ENCODE measurements at regions not wholly inside any gene's neighbourhood (a gene's known extent, or its start where the extent isn't known, plus 50 kb on each side); places are given as distances from the start of the nearest gene placed in this dataset.

GRCh38 chr4:79653871-79654270, 245.8 kb upstream of the GK2 start:
- H3K4me3 ChIP-seq (ENCODE audit: low read length): no peak overlapping the region
- Mint-ChIP-seq H3K36me3 (no peaks in the 10 kb centered on the region), H3K9me3 (peaks cover 0 to 11% (median 2%) of the 10 kb centered on the region in 5 donors), H3K27me3 (no peaks in the 10 kb centered on the region), H3K27ac (no peak overlapping the region), H3K4me3 (no peak overlapping the region), H3K4me1 (no peaks in the 10 kb centered on the region)
- H3K27me3 ChIP-seq (ENCODE audit: insufficient read depth, low read length, poor library complexity, severe bottlenecking): no peaks in the 10 kb centered on the region
- DNase-seq: no peak
- H3K27ac ChIP-seq (ENCODE audit: low read depth, low read length): no peak overlapping the region
- H3K4me1 ChIP-seq (ENCODE audit: insufficient read depth, low read length): no peaks in the 10 kb centered on the region
- ChIA-PET CTCF (no interaction called here), POLR2A (no interaction called here)
- H3K36me3 ChIP-seq (ENCODE audit: insufficient read depth, low read length): no peaks in the 10 kb centered on the region
- H3K9me3 ChIP-seq (ENCODE audit: low read length): no peaks in the 10 kb centered on the region

- no peak overlapping the region for H3K27ac ChIP-seq (ENCODE audit: low read depth, low read length)
- Mint-ChIP-seq H3K4me3 (no peak overlapping the region), H3K27me3 (no peaks in the 10 kb centered on the region), H3K4me1 (no peaks in the 10 kb centered on the region), H3K36me3 (no peaks in the 10 kb centered on the region), H3K27ac (no peak overlapping the region), H3K9me3 (peaks cover 0 to 5% (median 0%) of the 10 kb centered on the region in 5 donors)
- no peaks in the 10 kb centered on the region for H3K27me3 ChIP-seq (ENCODE audit: insufficient read depth, low read length, poor library complexity, severe bottlenecking)
- POLR2A ChIA-PET: no interaction called here
- CTCF ChIA-PET: no interaction called here
- no peaks in the 10 kb centered on the region for H3K4me1 ChIP-seq (ENCODE audit: insufficient read depth, low read length)
- no peaks in the 10 kb centered on the region for H3K9me3 ChIP-seq (ENCODE audit: low read length)
- DNase-seq: no peak
- H3K4me3 ChIP-seq (ENCODE audit: low read length): no peak overlapping the region
- H3K36me3 ChIP-seq (ENCODE audit: insufficient read depth, low read length): no peaks in the 10 kb centered on the region
Measured at GRCh38 chr4:79652738-79653137, 244.7 kb upstream of the GK2 start.

GRCh38 chr4:79652232-79652631, 244.2 kb upstream of the GK2 start:
- no peaks in the 10 kb centered on the region for H3K9me3 ChIP-seq (ENCODE audit: low read length)
- no peaks in the 10 kb centered on the region for H3K36me3 ChIP-seq (ENCODE audit: insufficient read depth, low read length)
- H3K27ac ChIP-seq (ENCODE audit: low read depth, low read length): no peak overlapping the region
- H3K36me3 Mint-ChIP-seq: no peaks in the 10 kb centered on the region
- H3K27ac Mint-ChIP-seq: no peak overlapping the region
- H3K27me3 Mint-ChIP-seq: no peaks in the 10 kb centered on the region
- ChIA-PET CTCF (no interaction called here), POLR2A (no interaction called here)
- H3K4me1 Mint-ChIP-seq: no peaks in the 10 kb centered on the region
- no peaks in the 10 kb centered on the region for H3K27me3 ChIP-seq (ENCODE audit: insufficient read depth, low read length, poor library complexity, severe bottlenecking)
- no peaks in the 10 kb centered on the region for H3K4me1 ChIP-seq (ENCODE audit: insufficient read depth, low read length)
- no peak overlapping the region for H3K4me3 Mint-ChIP-seq
- no peaks in the 10 kb centered on the region for H3K9me3 Mint-ChIP-seq
- no peak overlapping the region for H3K4me3 ChIP-seq (ENCODE audit: low read length)
- no peak for DNase-seq

GRCh38 chr4:79651456-79651855, 243.4 kb upstream of the GK2 start:
- H3K4me1 Mint-ChIP-seq: no peaks in the 10 kb centered on the region
- ChIA-PET POLR2A (no interaction called here), CTCF (no interaction called here)
- Histone ChIP-seq H3K4me3 (ENCODE audit: low read length) (no peak overlapping the region), H3K27me3 (ENCODE audit: insufficient read depth, low read length, poor library complexity, severe bottlenecking) (no peaks in the 10 kb centered on the region), H3K4me1 (ENCODE audit: insufficient read depth, low read length) (no peaks in the 10 kb centered on the region), H3K27ac (ENCODE audit: low read depth, low read length) (no peak overlapping the region), H3K36me3 (ENCODE audit: insufficient read depth, low read length) (no peaks in the 10 kb centered on the region), H3K9me3 (ENCODE audit: low read length) (no peaks in the 10 kb centered on the region)
- no peaks in the 10 kb centered on the region for H3K27me3 Mint-ChIP-seq
- no peak overlapping the region for H3K4me3 Mint-ChIP-seq
- no peak overlapping the region for H3K27ac Mint-ChIP-seq
- no peaks in the 10 kb centered on the region for H3K9me3 Mint-ChIP-seq
- DNase-seq: no peak
- no peaks in the 10 kb centered on the region for H3K36me3 Mint-ChIP-seq

- no peaks in the 10 kb centered on the region for H3K27me3 Mint-ChIP-seq
- ChIA-PET POLR2A (no interaction called here), CTCF (no interaction called here)
- Histone ChIP-seq H3K4me1 (ENCODE audit: insufficient read depth, low read length) (no peaks in the 10 kb centered on the region), H3K9me3 (ENCODE audit: low read length) (no peaks in the 10 kb centered on the region), H3K27ac (ENCODE audit: low read depth, low read length) (no peak overlapping the region), H3K27me3 (ENCODE audit: insufficient read depth, low read length, poor library complexity, severe bottlenecking) (no peaks in the 10 kb centered on the region), H3K36me3 (ENCODE audit: insufficient read depth, low read length) (no peaks in the 10 kb centered on the region), H3K4me3 (ENCODE audit: low read length) (no peak overlapping the region)
- no peaks in the 10 kb centered on the region for H3K9me3 Mint-ChIP-seq
- no peak overlapping the region for H3K27ac Mint-ChIP-seq
- H3K4me3 Mint-ChIP-seq: no peak overlapping the region
- H3K4me1 Mint-ChIP-seq: no peaks in the 10 kb centered on the region
- no peaks in the 10 kb centered on the region for H3K36me3 Mint-ChIP-seq
- DNase-seq: no peak
Measured at GRCh38 chr4:79650794-79651431, 242.9 kb upstream of the GK2 start.

GRCh38 chr4:79650217-79650616, 242.2 kb upstream of the GK2 start:
- no peaks in the 10 kb centered on the region for H3K36me3 Mint-ChIP-seq
- ChIA-PET CTCF (no interaction called here), POLR2A (no interaction called here)
- Histone ChIP-seq H3K27me3 (ENCODE audit: insufficient read depth, low read length, poor library complexity, severe bottlenecking) (no peaks in the 10 kb centered on the region), H3K4me3 (ENCODE audit: low read length) (no peak overlapping the region), H3K36me3 (ENCODE audit: insufficient read depth, low read length) (no peaks in the 10 kb centered on the region), H3K4me1 (ENCODE audit: insufficient read depth, low read length) (no peaks in the 10 kb centered on the region), H3K27ac (ENCODE audit: low read depth, low read length) (no peak overlapping the region), H3K9me3 (ENCODE audit: low read length) (no peaks in the 10 kb centered on the region)
- H3K27me3 Mint-ChIP-seq: no peaks in the 10 kb centered on the region
- no peaks in the 10 kb centered on the region for H3K4me1 Mint-ChIP-seq
- no peak for DNase-seq
- no peaks in the 10 kb centered on the region for H3K9me3 Mint-ChIP-seq
- H3K27ac Mint-ChIP-seq: no peak overlapping the region
- H3K4me3 Mint-ChIP-seq: no peak overlapping the region

GRCh38 chr4:79645942-79646341, 237.9 kb upstream of the GK2 start:
- H3K4me3 Mint-ChIP-seq: no peak overlapping the region
- no peak overlapping the region for H3K27ac Mint-ChIP-seq
- no peaks in the 10 kb centered on the region for H3K36me3 Mint-ChIP-seq
- Histone ChIP-seq H3K4me1 (ENCODE audit: insufficient read depth, low read length) (no peaks in the 10 kb centered on the region), H3K4me3 (ENCODE audit: low read length) (no peak overlapping the region), H3K9me3 (ENCODE audit: low read length) (no peaks in the 10 kb centered on the region), H3K36me3 (ENCODE audit: insufficient read depth, low read length) (no peaks in the 10 kb centered on the region), H3K27ac (ENCODE audit: low read depth, low read length) (no peak overlapping the region), H3K27me3 (ENCODE audit: insufficient read depth, low read length, poor library complexity, severe bottlenecking) (no peaks in the 10 kb centered on the region)
- ChIA-PET CTCF (no interaction called here), POLR2A (no interaction called here)
- no peaks in the 10 kb centered on the region for H3K4me1 Mint-ChIP-seq
- H3K27me3 Mint-ChIP-seq: no peaks in the 10 kb centered on the region
- no peaks in the 10 kb centered on the region for H3K9me3 Mint-ChIP-seq
- DNase-seq: no peak

GRCh38 chr4:79638735-79639134, 230.7 kb upstream of the GK2 start:
- no peaks in the 10 kb centered on the region for H3K27me3 ChIP-seq (ENCODE audit: insufficient read depth, low read length, poor library complexity, severe bottlenecking)
- no peaks in the 10 kb centered on the region for H3K4me1 Mint-ChIP-seq
- no peak overlapping the region for H3K4me3 Mint-ChIP-seq
- H3K27ac ChIP-seq (ENCODE audit: low read depth, low read length): no peak overlapping the region
- H3K27me3 Mint-ChIP-seq: peaks cover 0 to 2% of the 10 kb centered on the region in 2 donors
- H3K4me3 ChIP-seq (ENCODE audit: low read length): no peak overlapping the region
- no peaks in the 10 kb centered on the region for H3K36me3 ChIP-seq (ENCODE audit: insufficient read depth, low read length)
- CTCF ChIA-PET: no interaction called here
- H3K36me3 Mint-ChIP-seq: no peaks in the 10 kb centered on the region
- no peak for DNase-seq
- no peaks in the 10 kb centered on the region for H3K9me3 ChIP-seq (ENCODE audit: low read length)
- POLR2A ChIA-PET: no interaction called here
- no peak overlapping the region for H3K27ac Mint-ChIP-seq
- no peaks in the 10 kb centered on the region for H3K4me1 ChIP-seq (ENCODE audit: insufficient read depth, low read length)
- peaks cover 0 to 2% (median 0%) of the 10 kb centered on the region in 5 donors for H3K9me3 Mint-ChIP-seq

GRCh38 chr4:79636991-79637390, 229.0 kb upstream of the GK2 start:
- Histone ChIP-seq H3K4me1 (ENCODE audit: insufficient read depth, low read length) (no peaks in the 10 kb centered on the region), H3K27ac (ENCODE audit: low read depth, low read length) (no peak overlapping the region), H3K27me3 (ENCODE audit: insufficient read depth, low read length, poor library complexity, severe bottlenecking) (no peaks in the 10 kb centered on the region), H3K9me3 (ENCODE audit: low read length) (no peaks in the 10 kb centered on the region), H3K36me3 (ENCODE audit: insufficient read depth, low read length) (no peaks in the 10 kb centered on the region), H3K4me3 (ENCODE audit: low read length) (no peak overlapping the region)
- no peak for DNase-seq
- Mint-ChIP-seq H3K36me3 (no peaks in the 10 kb centered on the region), H3K9me3 (peaks cover 0 to 2% (median 0%) of the 10 kb centered on the region in 5 donors), H3K27ac (no peak overlapping the region), H3K4me1 (no peaks in the 10 kb centered on the region), H3K27me3 (peaks cover 0 to 2% of the 10 kb centered on the region in 2 donors), H3K4me3 (no peak overlapping the region)
- POLR2A ChIA-PET: no interaction called here
- CTCF ChIA-PET: no interaction called here

All from CD8-positive, alpha-beta memory T cell (primary cell).